ENCODE measurements at regions not wholly inside any gene's neighbourhood (a gene's known extent, or its start where the extent isn't known, plus 50 kb on each side); places are given as distances from the start of the nearest gene placed in this dataset.

DNA sequence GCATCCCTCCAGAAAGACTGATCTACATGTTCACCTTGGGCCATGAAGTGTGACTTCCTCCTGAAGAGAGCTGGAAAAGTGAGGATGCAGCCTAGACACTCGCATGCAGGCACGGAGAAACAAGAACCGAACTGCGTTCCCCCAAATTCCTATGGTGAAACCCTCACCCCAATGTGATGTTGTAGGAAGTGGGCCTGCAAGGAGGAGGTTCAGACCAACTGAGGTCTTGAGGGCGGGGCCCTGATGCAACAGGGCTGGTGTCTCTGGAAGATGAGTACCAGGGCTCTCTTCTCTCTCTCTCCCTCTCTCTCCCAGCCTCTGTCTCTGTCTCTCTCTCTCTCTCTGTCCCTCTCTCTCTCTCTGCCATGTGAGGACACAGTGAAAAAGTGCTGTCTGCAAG, 501.1 kb downstream of the BRD1 start:
- in situ Hi-C loops (cut with MboI; ENCODE audit: low sequenced_read_pairs) (no loop called here), dilution Hi-C loops (cut with HindIII; ENCODE audit: low sequenced_read_pairs, unreplicated experiment) (no loop called here), intact Hi-C loops (cut with micrococcal nuclease) (no loop called here)
- no peak overlapping the region for H3K14ac ChIP-seq (replicated peaks; ENCODE audit: low read depth, low read length)
- no peaks in the 10 kb centered on the region for H3K79me1 ChIP-seq (ENCODE audit: low read depth in 1 of 2, low read length in 2 of 2)
- no TSS peak for BruUV-seq (replicated peaks)
- H3K23ac ChIP-seq (ENCODE audit: low read depth, low read length): no peak overlapping the region
- H3K4me2 ChIP-seq (ENCODE audit: low read depth, low read length): no peak overlapping the region
- H2BK20ac ChIP-seq (ENCODE audit: low read depth, low read length): no peak overlapping the region
- ATAC-seq (ENCODE audit: low read depth) (no peak), DNase-seq (no peak)
- H4K5ac ChIP-seq (ENCODE audit: low read depth, low read length): no peak overlapping the region
- no CpG with 5 or more reads among the region's 5 CpGs for WGBS, 2 experiments (ENCODE audit: extremely low coverage in 2 of 2, insufficient read length in 1 of 2)
- H2BK120ac ChIP-seq (ENCODE audit: low read depth, low read length): no peak overlapping the region
- H3K9me3 ChIP-seq (ENCODE audit: control insufficient read depth, insufficient read depth, low read length): peaks cover 72% of the 10 kb centered on the region
- no peak overlapping the region for H3K9ac ChIP-seq (ENCODE audit: low read depth, low read length)
- H4K8ac ChIP-seq (ENCODE audit: low read depth in 2 of 2, low read length in 2 of 2): no peak overlapping the region
- H4K91ac ChIP-seq (ENCODE audit: insufficient read depth, low read depth, low read length): no peak overlapping the region
- no peaks in the 10 kb centered on the region for H3K36me3 ChIP-seq (ENCODE audit: control insufficient read depth, insufficient read depth, low read length)
- no peaks in the 10 kb centered on the region for H4K20me1 ChIP-seq (ENCODE audit: insufficient read depth, low read length)
- no peaks in the 10 kb centered on the region for H3K27me3 ChIP-seq (ENCODE audit: control insufficient read depth, insufficient read depth, low read length)
- no peak overlapping the region for H2AFZ ChIP-seq (replicated peaks; ENCODE audit: low read length, poor library complexity)
- POLR2A ChIA-PET (ENCODE audit: unreplicated experiment): no interaction called here
- CTCF ChIA-PET: no interaction called here
- no peak overlapping the region for H3K4ac ChIP-seq (ENCODE audit: low read depth, low read length)
- H2AK5ac ChIP-seq (ENCODE audit: low read depth, low read length): no peak overlapping the region
- no peak overlapping the region for H2BK15ac ChIP-seq (ENCODE audit: low read depth, low read length)
- no peak overlapping the region for H2AK9ac ChIP-seq (replicated peaks; ENCODE audit: low read depth, low read length, poor library complexity)
- no peak overlapping the region for H2BK5ac ChIP-seq (ENCODE audit: low read depth, low read length, poor library complexity, severe bottlenecking)
- TF ChIP-seq, protein P1, sequence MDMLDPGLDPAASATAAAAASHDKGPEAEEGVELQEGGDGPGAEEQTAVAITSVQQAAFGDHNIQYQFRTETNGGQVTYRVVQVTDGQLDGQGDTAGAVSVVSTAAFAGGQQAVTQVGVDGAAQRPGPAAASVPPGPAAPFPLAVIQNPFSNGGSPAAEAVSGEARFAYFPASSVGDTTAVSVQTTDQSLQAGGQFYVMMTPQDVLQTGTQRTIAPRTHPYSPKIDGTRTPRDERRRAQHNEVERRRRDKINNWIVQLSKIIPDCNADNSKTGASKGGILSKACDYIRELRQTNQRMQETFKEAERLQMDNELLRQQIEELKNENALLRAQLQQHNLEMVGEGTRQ (IDR thresholded peaks at IDR 0.05; ENCODE audit: low read depth, low read length): no peak
- TF ChIP-seq MAFK (IDR thresholded peaks at IDR 0.05; ENCODE audit: low read depth, low read length) (no peak), MXI1 (IDR thresholded peaks at IDR 0.05; ENCODE audit: borderline replicate concordance, low read depth, low read length) (no peak), POLR2A (IDR thresholded peaks at IDR 0.05; ENCODE audit: low read depth, low read length) (no peak), RFX5 (IDR thresholded peaks at IDR 0.05; ENCODE audit: low read depth, low read length) (no peak), RAD21 (IDR thresholded peaks at IDR 0.05; ENCODE audit: low read length) (no peak), CHD1 (IDR thresholded peaks at IDR 0.05; ENCODE audit: low read depth, low read length) (no peak), NFE2L2 (IDR thresholded peaks at IDR 0.05; ENCODE audit: low read depth, low read length) (no peak), RCOR1 (IDR thresholded peaks at IDR 0.05; ENCODE audit: insufficient replicate concordance, low read length) (no peak), MAZ (IDR thresholded peaks at IDR 0.05; ENCODE audit: borderline replicate concordance, low read depth, low read length) (no peak), FOS (IDR thresholded peaks at IDR 0.05; ENCODE audit: low read depth, low read length) (no peak), CEBPB (IDR thresholded peaks at IDR 0.05; ENCODE audit: low read depth, low read length) (no peak), SMC3 (IDR thresholded peaks at IDR 0.05; ENCODE audit: low read depth, low read length) (no peak), BHLHE40 (IDR thresholded peaks at IDR 0.05; ENCODE audit: low read depth, low read length) (no peak)
- TF ChIP-seq, protein P2, sequence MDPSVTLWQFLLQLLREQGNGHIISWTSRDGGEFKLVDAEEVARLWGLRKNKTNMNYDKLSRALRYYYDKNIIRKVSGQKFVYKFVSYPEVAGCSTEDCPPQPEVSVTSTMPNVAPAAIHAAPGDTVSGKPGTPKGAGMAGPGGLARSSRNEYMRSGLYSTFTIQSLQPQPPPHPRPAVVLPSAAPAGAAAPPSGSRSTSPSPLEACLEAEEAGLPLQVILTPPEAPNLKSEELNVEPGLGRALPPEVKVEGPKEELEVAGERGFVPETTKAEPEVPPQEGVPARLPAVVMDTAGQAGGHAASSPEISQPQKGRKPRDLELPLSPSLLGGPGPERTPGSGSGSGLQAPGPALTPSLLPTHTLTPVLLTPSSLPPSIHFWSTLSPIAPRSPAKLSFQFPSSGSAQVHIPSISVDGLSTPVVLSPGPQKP (IDR thresholded peaks at IDR 0.05; ENCODE audit: borderline replicate concordance, low read depth, low read length): no peak
- TF ChIP-seq, protein P3, sequence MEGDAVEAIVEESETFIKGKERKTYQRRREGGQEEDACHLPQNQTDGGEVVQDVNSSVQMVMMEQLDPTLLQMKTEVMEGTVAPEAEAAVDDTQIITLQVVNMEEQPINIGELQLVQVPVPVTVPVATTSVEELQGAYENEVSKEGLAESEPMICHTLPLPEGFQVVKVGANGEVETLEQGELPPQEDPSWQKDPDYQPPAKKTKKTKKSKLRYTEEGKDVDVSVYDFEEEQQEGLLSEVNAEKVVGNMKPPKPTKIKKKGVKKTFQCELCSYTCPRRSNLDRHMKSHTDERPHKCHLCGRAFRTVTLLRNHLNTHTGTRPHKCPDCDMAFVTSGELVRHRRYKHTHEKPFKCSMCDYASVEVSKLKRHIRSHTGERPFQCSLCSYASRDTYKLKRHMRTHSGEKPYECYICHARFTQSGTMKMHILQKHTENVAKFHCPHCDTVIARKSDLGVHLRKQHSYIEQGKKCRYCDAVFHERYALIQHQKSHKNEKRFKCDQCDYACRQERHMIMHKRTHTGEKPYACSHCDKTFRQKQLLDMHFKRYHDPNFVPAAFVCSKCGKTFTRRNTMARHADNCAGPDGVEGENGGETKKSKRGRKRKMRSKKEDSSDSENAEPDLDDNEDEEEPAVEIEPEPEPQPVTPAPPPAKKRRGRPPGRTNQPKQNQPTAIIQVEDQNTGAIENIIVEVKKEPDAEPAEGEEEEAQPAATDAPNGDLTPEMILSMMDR (conservative IDR thresholded peaks at IDR 0.05; ENCODE audit: low read depth, low read length): no peak
- no peak overlapping the region for H3K4me3 ChIP-seq (ENCODE audit: insufficient read depth, low read depth, low read length)
- no peak overlapping the region for H3K27ac ChIP-seq (ENCODE audit: insufficient read depth, low read length)
- H3K18ac ChIP-seq (ENCODE audit: low read depth, low read length): no peak overlapping the region
- H3K4me1 ChIP-seq (ENCODE audit: control insufficient read depth, insufficient read depth, low read length): no peaks in the 10 kb centered on the region
- H3K56ac ChIP-seq (ENCODE audit: extremely low read depth, insufficient read depth, low read length): no peak overlapping the region
- H3K9me1 ChIP-seq (ENCODE audit: insufficient read depth, low read length): no peaks in the 10 kb centered on the region

Measured in IMR-90 (cell line).